Mesodermal cell (in vitro differentiated cells): ENCODE measurements at regions not wholly inside any gene's neighbourhood (a gene's known extent, or its start where the extent isn't known, plus 50 kb on each side); places are given as distances from the start of the nearest gene placed in this dataset.
"Not testable (repeated sequence)": the region's sequence is repeated elsewhere in the genome, so short reads cannot be mapped to it uniquely, and the experiment has no call there.

ENCODE experiments used
- H3K27ac ChIP-seq: 2 replicates; pipeline ENCODE4 v1.7.0; 2013; ENCODE audit warnings: mild to moderate bottlenecking, low read depth, low read length, moderate library complexity; ENCODE audit not compliant: severe bottlenecking
- H3K36me3 ChIP-seq: 2 replicates; pipeline ENCODE4 v1.7.1; 2013; ENCODE audit warnings: mild to moderate bottlenecking, low read length, moderate library complexity; ENCODE audit not compliant: control insufficient read depth, insufficient read depth
- H3K4me1 ChIP-seq: one replicate; pipeline ENCODE4 v1.7.1; 2013; ENCODE audit warnings: mild to moderate bottlenecking, low read length; ENCODE audit not compliant: insufficient read depth, control insufficient read depth, poor library complexity, severe bottlenecking
- H3K4me3 ChIP-seq: 2 replicates; pipeline ENCODE4 v1.7.0; 2013; ENCODE audit warnings: low read length, control low read depth, mild to moderate bottlenecking; ENCODE audit not compliant: insufficient read depth, poor library complexity, severe bottlenecking; ENCODE audit errors: extremely low read depth
- H3K9me3 ChIP-seq: 2 replicates; pipeline ENCODE4 v1.7.1; 2013; ENCODE audit warnings: mild to moderate bottlenecking, low read length, moderate library complexity; ENCODE audit not compliant: control insufficient read depth
- WGBS, 2 experiments: methylation state at CpG; one replicate each; pipeline ENCODE4 v1.1.5; 2013; ENCODE audit warnings: missing lambda C conversion rate in 2 of 2; ENCODE audit not compliant: insufficient coverage in 2 of 2; 5-methylcytosine and 5-hydroxymethylcytosine counted together

DNA sequence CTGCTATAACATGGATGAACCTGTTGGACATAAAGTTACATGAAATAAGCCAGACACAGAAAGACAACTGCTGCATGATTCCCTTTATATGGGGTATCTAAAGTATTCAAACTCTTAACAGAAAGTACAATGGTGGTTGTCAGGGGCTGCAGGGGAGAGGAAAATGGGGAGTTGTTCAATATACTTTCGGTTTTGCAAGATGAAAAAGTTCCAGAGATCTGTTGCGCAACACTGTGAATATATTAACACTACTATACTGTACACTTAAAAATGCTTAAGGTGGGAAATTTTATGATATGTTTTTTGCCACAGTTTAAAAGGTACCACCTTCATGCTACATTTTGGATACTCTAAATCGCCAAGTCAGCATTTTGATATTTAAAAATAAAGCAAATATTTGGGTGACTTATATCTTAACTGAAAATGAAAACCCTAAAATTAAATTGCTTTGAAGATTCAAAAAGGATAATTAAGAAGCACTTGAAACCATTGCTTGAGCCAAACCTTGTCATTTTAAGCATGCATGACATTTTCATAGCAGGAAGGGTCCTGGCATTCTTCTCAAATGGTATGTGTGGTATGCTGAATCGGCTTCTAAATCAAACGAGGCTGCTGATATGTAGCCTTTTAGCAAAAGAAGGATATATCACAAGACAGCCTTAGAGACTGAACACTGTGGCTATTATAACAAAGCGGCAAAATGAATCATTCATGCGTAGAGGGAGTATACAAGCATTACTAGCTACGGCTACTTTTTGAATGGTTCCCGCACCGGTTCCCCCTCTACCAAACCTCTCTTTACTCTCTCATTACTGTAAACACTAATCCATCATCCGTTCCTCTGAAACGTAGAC, 607.1 kb upstream of the DIPK2B start:
- Histone ChIP-seq H3K9me3 (no peaks in the 10 kb centered on the region), H3K36me3 (peaks cover 11% of the 10 kb centered on the region), H3K27ac (peak overlapping the region; percentile 95), H3K4me1 (peaks cover 33% of the 10 kb centered on the region), H3K4me3 (no peak overlapping the region)
- 46 to 57% methylated on average over 4 to 5 of the region's 12 CpGs for WGBS, 2 experiments

- Histone ChIP-seq H3K4me1 (peaks cover 38% of the 10 kb centered on the region), H3K27ac (peak overlapping the region; percentile 95), H3K4me3 (no peak overlapping the region), H3K36me3 (peaks cover 8% of the 10 kb centered on the region), H3K9me3 (no peaks in the 10 kb centered on the region)
- WGBS, 2 experiments, result 0 to 56% methylated on average over 1 to 3 of the region's 10 CpGs
Observed at GRCh38 chrX:45806410-45807121, 605.9 kb upstream of the DIPK2B start.

- WGBS, 2 experiments, result 100% methylated on average over 1 of the region's 3 CpGs
- H3K27ac ChIP-seq, result peak overlapping the region; percentile 0
Observed at GRCh38 chrX:45804276-45804675, 603.6 kb upstream of the DIPK2B start.

DNA sequence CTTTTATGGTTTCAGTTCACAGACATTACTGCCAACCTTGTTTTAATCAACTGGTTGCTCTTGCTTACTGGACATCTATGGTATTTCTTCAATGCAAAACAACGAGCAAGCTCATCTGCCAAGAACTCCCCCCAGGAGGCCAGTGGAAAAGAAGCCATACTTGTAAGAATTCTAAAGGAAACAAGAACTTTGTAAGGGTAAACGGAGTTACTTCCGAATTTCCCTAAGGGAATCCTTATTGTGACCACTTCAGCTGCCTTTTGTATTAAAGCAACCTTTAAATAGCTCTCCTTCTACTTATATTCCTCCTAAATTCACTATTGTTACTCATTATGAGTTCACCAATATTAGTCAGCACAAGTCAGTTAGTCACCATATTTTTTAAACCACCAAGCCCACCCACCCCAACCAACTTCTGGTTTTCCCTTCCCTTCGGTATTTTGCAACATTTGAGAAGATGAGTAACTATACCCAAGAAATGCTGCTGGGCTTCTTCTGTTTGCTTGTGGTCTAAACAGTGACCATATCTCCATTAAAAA, 602.8 kb upstream of the DIPK2B start:
- H3K4me1 ChIP-seq, result peaks cover 26% of the 10 kb centered on the region
- WGBS, 2 experiments, result no CpG with 5 or more reads among the region's 4 CpGs
- peak overlapping the region; percentile 49 for H3K27ac ChIP-seq
- peaks cover 8% of the 10 kb centered on the region for H3K36me3 ChIP-seq
- H3K4me3 ChIP-seq, result no peak overlapping the region
- H3K9me3 ChIP-seq, result no peaks in the 10 kb centered on the region

More at GRCh38 chrX:45804276-45804675, 603.6 kb upstream of the DIPK2B start:
- Histone ChIP-seq H3K36me3 (peaks cover 8% of the 10 kb centered on the region), H3K4me3 (no peak overlapping the region), H3K4me1 (peaks cover 30% of the 10 kb centered on the region), H3K9me3 (no peaks in the 10 kb centered on the region)

- Histone ChIP-seq H3K4me1 (peaks cover 19% of the 10 kb centered on the region), H3K9me3 (no peaks in the 10 kb centered on the region), H3K4me3 (no peak overlapping the region), H3K27ac (no peak overlapping the region), H3K36me3 (peaks cover 16% of the 10 kb centered on the region)
- 100% methylated on average over 1 of the region's 6 CpGs; no CpG with 5 or more reads in 1 of the 2 experiments for WGBS, 2 experiments
Observed at GRCh38 chrX:45801554-45801953, 600.9 kb upstream of the DIPK2B start.

- Histone ChIP-seq H3K36me3 (peaks cover 17% of the 10 kb centered on the region), H3K4me1 (peaks cover 13% of the 10 kb centered on the region)
- H3K9me3 ChIP-seq, H3K27ac ChIP-seq, H3K4me3 ChIP-seq: not testable (repeated sequence)
- 86% methylated on average over 1 of the region's 16 CpGs; no CpG with 5 or more reads in 1 of the 2 experiments for WGBS, 2 experiments
Observed at GRCh38 chrX:45800746-45801453, 600.2 kb upstream of the DIPK2B start.

DNA sequence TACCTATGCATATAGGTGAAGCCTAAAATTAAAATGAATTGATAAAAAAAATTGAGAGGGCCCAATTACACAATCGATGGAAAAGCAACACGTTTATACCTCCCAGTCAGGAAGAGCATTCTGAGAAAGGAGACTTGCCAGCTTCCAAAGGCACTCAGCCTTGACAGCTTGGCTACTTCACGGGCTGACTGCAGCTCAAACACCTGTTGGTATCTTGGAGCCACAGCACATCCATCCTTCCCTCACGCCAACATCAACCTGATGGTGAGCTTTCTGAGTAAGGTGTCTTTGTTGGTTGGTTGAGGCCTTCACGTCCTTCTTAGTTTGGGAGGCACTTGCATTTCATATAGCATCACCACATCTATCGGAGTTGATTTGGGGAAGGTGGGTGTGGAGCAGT, 598.9 kb upstream of the DIPK2B start:
- Histone ChIP-seq H3K9me3 (no peaks in the 10 kb centered on the region), H3K27ac (no peak overlapping the region), H3K36me3 (peaks cover 18% of the 10 kb centered on the region), H3K4me3 (no peak overlapping the region), H3K4me1 (peaks cover 13% of the 10 kb centered on the region)
- WGBS, 2 experiments, result 92% methylated on average over 2 of the region's 6 CpGs; no CpG with 5 or more reads in 1 of the 2 experiments

DNA sequence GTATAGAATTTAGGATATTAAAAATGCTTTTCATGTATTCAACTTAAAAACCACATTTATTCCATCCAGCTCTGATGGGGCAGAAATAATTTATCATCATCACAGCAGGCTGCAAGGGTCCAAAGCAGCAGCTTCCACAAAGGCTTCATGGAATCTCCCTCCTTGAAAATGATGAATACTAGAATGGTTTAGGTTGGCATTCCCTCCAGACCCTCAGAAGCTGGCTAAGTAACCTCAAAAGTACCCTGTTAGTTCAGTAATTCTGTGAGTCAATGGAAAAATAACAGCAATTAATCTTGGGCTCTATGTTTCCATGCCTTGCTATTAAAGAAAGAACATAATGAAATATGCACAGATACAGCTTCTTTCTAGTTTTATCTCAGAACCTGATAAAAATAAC, 594.9 kb upstream of the DIPK2B start:
- Histone ChIP-seq H3K4me1 (peaks cover under 1% of the 10 kb centered on the region), H3K4me3 (no peak overlapping the region), H3K36me3 (peaks cover 21% of the 10 kb centered on the region), H3K27ac (no peak overlapping the region), H3K9me3 (no peaks in the 10 kb centered on the region)

DNA sequence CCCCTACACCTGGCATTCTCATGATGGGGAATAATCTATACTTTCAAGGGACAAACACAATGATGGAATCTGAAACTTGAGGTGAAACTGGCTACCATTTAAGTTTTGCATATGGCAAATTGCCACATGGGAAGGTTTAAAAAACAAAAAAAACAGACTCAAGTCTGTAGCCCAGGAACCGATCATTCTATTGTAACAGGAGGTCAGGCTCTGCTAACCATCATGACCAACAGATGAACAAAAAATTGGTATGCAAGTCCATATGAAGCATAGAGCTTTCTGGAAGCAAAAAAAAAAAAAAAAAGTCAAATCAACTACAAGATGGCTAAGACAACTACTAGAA, 594.3 kb upstream of the DIPK2B start:
- Histone ChIP-seq H3K4me3 (no peak overlapping the region), H3K27ac (no peak overlapping the region), H3K9me3 (no peaks in the 10 kb centered on the region), H3K36me3 (peaks cover 21% of the 10 kb centered on the region), H3K4me1 (peaks cover 3% of the 10 kb centered on the region)
- WGBS, 2 experiments, result 80% methylated on average over 1 of the region's 1 CpG; no CpG with 5 or more reads in 1 of the 2 experiments

GRCh38 chrX:45794323-45794994, 593.8 kb upstream of the DIPK2B start:
- Histone ChIP-seq H3K36me3 (peaks cover 21% of the 10 kb centered on the region), H3K27ac (no peak overlapping the region), H3K4me1 (peaks cover 8% of the 10 kb centered on the region), H3K4me3 (no peak overlapping the region), H3K9me3 (no peaks in the 10 kb centered on the region)
- no CpG with 5 or more reads among the region's 2 CpGs for WGBS, 2 experiments
